ENCODE measurements at regions not wholly inside any gene's neighbourhood (a gene's known extent, or its start where the extent isn't known, plus 50 kb on each side); places are given as distances from the start of the nearest gene placed in this dataset.

DNA sequence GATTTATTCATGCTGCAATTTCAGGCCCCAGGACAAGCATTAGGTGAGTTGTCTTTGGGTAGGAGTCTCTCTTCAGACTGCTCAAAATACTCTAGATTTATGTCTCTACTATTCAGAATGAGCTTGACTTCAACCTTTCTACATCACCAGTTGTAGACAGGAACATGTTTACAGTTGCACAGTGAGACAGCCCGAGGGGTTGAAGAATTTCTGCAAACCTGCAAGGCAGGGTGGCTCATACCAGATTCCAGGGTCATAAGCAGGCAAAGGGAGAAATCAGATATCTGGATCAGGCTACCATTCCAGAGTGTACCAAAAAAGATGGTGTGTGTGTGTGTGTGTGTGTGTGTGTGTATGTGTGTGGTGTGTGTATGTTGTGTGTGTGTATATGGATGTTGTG is 112.4 kb downstream of the SPP2 start:
- Histone ChIP-seq H3K79me2 (ENCODE audit: control insufficient read depth, insufficient read depth, low read length) (no peaks in the 10 kb centered on the region), H4K20me1 (replicated peaks; ENCODE audit: control insufficient read depth, extremely low read depth, insufficient read depth, low read length) (no peaks in the 10 kb centered on the region), H3K9me1 (replicated peaks; ENCODE audit: control insufficient read depth, extremely low read depth, insufficient read depth, low read length) (no peaks in the 10 kb centered on the region), H3K27me3 (ENCODE audit: control insufficient read depth in 2 of 2, insufficient read depth in 2 of 2, low read length in 2 of 2) (no peaks in the 10 kb centered on the region), H3K4me1 (ENCODE audit: control insufficient read depth, extremely low read depth, insufficient read depth, low read length) (peaks cover 3% of the 10 kb centered on the region), H3K27ac (ENCODE audit: insufficient read depth, low read depth, low read length) (no peak overlapping the region), H3K4me3 (replicated peaks in 1 of 3; ENCODE audit: insufficient read depth in 1 of 3, low read depth in 1 of 3, low read length in 3 of 3) (no peak overlapping the region), H3K4me2 (ENCODE audit: insufficient read depth, low read length) (no peak overlapping the region), H3K9ac (replicated peaks; ENCODE audit: extremely low read depth, insufficient read depth, low read length) (no peak overlapping the region), H3K9me3 (replicated peaks; ENCODE audit: control insufficient read depth, insufficient read depth, low read length) (no peaks in the 10 kb centered on the region), H2AFZ (ENCODE audit: low read depth, low read length) (no peak overlapping the region), H3K36me3 (ENCODE audit: control insufficient read depth in 2 of 2, extremely low read depth in 1 of 2, insufficient read depth in 2 of 2, low read length in 2 of 2) (no peaks in the 10 kb centered on the region)
- dilution Hi-C loops (cut with MboI; ENCODE audit: extremely low pct_ligation_motif_present, low sequenced_read_pairs) (no loop called here), intact Hi-C loops (cut with micrococcal nuclease) (no loop called here)
- TF ChIP-seq MYC (IDR thresholded peaks at IDR 0.05; ENCODE audit: low read depth, low read length) (no peak), FOS (IDR thresholded peaks at IDR 0.05; ENCODE audit: borderline replicate concordance, insufficient read depth, low read length) (no peak), POLR2AphosphoS5 (IDR thresholded peaks at IDR 0.05; ENCODE audit: insufficient read depth, low read depth, low read length) (no peak), JUN (IDR thresholded peaks at IDR 0.05; ENCODE audit: borderline replicate concordance, insufficient read depth, insufficient read length, low read depth) (no peak), GATA2 (IDR thresholded peaks at IDR 0.05; ENCODE audit: insufficient read depth, insufficient read length, low read depth, low read length) (no peak), EZH2 (IDR thresholded peaks at IDR 0.05; ENCODE audit: borderline replicate concordance, low read depth, low read length, severe bottlenecking) (no peak)
- TF ChIP-seq, protein P1, sequence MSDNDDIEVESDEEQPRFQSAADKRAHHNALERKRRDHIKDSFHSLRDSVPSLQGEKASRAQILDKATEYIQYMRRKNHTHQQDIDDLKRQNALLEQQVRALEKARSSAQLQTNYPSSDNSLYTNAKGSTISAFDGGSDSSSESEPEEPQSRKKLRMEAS (IDR thresholded peaks at IDR 0.05; ENCODE audit: insufficient read depth, insufficient read length) = no peak
- TF ChIP-seq, protein P2, sequence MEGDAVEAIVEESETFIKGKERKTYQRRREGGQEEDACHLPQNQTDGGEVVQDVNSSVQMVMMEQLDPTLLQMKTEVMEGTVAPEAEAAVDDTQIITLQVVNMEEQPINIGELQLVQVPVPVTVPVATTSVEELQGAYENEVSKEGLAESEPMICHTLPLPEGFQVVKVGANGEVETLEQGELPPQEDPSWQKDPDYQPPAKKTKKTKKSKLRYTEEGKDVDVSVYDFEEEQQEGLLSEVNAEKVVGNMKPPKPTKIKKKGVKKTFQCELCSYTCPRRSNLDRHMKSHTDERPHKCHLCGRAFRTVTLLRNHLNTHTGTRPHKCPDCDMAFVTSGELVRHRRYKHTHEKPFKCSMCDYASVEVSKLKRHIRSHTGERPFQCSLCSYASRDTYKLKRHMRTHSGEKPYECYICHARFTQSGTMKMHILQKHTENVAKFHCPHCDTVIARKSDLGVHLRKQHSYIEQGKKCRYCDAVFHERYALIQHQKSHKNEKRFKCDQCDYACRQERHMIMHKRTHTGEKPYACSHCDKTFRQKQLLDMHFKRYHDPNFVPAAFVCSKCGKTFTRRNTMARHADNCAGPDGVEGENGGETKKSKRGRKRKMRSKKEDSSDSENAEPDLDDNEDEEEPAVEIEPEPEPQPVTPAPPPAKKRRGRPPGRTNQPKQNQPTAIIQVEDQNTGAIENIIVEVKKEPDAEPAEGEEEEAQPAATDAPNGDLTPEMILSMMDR (IDR thresholded peaks at IDR 0.05; ENCODE audit: extremely low read depth in 1 of 2, insufficient read depth in 1 of 2, low read depth in 1 of 2, low read length in 2 of 2) = no peak
- no TSS peak for BruUV-seq (replicated peaks)
- DNase-seq (ENCODE audit: low read depth, low spot score) = no peak
- ChIA-PET CTCF (no interaction called here), POLR2A (no interaction called here)
- no peak for FAIRE-seq
